Stimulated activated CD8-positive, alpha-beta memory T cell treated with anti-CD3 and anti-CD28 coated beads, Interleukin-12 subunit alpha, Interleukin-12 subunit beta, amount 100 ng/mL, for 1 hour (primary cell): ENCODE measurements at regions not wholly inside any gene's neighbourhood (a gene's known extent, or its start where the extent isn't known, plus 50 kb on each side); places are given as distances from the start of the nearest gene placed in this dataset.

Source experiments
- DNase-seq: peaks from one replicate; pipeline ENCODE4 v3.0.0-alpha.2; 2020; ENCODE audit warnings: low read depth

DNA sequence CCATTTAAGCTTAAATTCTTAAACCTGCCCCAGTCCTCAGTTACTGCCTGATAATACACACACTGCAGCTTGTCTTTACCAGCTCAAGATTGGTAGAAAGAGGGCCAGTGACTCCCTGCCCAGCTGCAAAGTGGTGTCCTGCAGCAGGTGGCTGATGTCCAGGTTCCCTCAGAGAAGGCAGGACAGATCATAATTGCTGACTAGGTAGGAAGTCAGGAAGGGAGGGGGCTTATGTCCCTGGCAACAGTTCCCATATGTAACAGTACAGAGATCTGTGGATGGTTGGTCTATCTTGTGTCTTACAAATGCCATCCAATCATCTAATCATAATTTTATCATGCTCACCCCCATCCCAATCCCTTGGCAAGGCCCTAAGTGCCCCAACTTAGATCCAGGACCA is 492.1 kb upstream of the PPP2R3A start:
- DNase-seq = no peak

DNA sequence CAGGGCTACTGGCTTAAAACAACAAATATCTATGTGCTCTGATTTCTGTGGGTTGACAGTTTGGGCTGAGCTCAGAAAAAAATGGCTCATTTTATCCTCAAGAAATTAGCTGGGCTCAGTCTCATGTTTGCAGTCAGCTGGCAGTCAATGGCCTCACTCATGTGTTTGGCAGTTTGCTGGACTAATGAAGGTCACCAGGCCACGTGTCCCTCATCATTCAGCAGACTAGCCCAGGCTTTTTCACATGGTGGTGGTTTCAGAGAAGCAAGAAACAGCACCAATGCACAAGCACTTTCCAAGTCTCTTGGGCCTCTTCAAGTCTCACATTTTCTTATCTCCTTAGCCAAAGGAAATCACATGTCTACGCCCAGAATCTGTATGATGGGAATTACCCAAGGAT is 478.3 kb upstream of the PPP2R3A start:
- no peak for DNase-seq

DNA sequence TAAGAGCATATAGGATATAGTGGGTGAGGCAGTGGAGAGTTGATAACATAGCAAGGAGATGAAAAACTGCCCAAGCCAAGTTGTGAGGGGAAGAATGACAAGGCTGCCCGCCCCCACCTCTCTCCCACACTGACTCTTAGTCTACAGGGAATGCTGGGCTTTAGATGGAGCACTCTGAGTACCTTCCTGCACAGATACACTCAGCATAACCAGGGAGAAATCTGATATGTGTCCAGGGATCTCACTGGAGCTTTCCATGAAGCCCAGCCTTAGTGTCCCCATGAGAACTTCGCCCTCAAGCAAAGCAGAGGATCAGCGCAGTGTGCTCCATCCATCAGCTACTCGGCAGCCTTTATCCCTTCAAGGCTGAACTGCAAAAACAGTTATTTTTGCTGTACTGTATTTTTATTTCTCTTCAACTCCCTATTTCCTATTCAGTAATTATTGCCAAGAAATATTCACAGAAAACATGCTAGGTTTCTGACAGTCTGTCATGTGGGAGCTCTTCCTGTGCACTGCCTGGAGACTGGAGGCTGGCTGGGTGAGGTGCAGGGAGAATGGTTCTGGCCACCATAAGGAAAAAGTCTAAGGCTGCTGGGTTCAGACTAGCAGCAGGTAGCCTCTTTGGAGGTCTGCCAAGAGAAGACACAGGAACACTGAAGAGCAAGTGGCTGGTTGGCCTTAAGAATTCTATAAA is 475.2 kb upstream of the PPP2R3A start:
- no peak for DNase-seq

DNA sequence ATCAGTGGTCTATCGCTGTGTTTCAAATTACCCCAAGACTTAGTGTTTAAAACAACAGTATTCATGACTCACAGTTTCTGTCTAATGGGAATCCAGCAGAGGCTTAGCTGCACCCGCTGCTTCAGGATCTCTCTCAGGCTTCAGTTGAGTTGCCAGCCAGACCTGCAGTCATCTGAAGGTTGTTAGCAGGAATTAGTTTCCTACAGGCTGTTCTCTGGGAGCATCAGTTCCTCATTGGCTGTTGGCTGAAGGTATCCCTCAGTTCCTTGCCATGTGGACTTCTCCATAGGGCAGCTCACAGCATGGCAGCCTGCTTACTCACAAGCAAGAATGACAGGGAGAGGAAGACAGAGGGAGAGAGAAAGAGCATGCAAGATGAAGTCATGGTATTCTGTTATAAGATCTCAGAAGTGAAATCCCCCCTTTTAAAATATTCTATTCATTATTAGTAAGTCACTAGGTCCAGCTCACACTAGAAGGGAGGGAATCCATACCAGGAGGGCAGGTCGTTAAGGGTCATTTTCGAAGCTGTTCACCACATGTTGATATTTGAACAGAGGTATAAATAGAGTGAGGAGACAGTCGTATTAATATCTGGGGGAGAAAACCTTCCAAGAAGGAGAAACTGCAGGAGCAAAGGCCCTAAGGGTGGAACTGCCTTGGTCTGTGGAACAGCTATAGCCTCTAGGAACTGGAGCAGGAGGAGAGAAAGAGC is 473.9 kb upstream of the PPP2R3A start:
- no peak for DNase-seq

DNA sequence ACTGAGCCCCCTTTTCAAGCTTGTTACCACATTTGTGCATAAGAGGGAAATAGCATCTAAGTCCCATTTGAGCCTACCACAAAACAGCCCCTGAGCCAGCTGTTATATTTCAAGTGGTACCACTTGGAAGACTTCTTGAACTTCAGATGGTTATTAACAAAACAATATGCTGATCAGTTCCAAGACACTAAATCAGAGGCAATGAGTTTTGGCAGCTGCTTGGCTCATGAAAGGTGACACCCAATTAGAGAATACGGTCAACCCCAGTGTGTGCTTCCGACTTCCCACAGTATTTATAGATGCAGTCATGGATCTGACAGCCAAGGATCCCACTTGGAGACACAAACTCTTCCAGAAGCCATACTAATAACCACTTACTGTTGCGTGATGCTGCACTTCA is 469.6 kb upstream of the PPP2R3A start:
- no peak for DNase-seq

DNA sequence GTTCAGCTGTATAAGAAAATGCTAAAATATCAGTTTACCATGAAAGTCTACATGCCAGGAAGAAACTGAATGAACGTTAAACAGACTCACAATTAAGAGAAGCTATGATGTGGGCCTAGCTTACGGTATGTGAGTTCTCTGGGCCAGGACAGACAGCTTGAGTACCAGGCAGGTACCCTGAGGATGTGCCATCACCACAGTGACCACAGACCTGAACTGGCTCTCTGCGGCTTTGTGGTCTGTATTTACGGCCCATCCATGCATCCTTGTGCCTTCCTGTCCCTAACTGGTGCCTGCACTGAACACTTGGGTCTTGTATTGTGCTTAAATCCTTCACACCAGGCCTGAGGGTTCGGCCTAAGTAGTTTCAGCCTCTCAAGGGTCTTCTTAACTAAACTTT is 467.5 kb upstream of the PPP2R3A start:
- DNase-seq = no peak

DNA sequence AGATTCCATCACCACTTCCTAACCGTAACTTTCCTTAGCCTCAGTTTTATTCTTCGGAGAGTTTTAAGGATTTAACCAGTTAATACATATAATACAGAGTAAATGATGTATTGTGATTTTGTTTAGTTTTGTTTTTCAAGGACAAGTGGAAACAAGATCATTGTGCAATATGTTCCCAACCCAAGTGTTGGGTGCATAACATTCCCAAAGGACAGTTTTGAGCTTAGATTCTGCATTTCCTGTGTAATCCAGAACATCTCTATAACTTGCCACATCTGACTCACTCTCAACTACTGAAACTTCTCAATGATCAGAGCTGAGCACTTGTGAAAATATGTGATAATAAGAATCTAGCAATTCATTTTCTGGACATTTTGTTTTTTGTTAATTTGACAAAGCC is 466.1 kb upstream of the PPP2R3A start:
- DNase-seq = no peak

DNA sequence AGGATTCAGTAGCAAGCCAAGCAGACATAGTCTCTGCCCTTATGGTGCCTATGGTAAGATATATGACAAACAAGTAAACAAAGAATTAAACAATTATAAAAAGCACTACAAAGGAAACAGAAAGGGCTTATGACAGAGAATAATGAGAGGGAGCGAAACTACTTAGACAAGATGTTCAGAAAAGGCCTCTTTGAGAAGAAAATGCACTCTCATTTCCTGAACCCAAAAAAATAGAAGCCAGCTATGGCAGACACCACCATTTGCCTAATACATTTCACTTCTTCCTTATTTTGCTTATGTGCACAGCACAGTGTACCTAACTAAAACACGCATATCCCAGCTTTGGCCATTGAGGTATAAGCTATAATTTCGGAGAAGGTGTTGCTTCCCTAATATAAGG is 465.5 kb upstream of the PPP2R3A start:
- DNase-seq = no peak

DNA sequence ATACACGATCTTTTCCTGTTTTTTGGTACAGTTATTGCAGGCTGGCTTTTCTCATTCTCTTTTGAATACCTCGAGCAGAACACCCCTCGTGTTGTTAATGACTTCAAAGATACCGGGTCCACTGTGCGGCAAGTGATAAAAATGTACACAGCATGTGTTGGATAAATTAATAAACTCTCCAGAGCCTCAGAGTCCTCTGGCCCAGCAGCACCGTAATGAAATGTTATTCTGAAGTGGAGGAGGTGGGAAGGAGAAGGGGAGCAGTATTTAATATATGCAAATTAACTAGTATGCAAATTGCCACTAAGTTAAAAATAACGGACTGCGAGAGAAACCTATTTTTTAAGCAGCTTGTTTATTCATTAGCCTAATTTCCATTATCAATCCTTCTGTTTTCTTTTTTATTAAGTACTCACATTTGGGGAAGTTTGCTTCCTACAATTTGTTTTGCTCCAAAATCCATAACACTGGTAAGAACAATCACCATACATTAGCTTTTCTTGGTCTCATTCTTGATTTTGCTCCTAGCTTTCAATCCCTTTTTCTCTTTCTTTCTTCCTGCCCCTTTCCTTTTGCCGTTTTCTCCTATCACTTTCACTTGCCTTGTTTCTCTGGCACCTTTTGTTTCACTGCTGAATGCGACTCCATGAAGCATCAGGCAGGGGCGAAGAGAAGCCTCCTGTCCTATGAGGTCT is 462.3 kb upstream of the PPP2R3A start:
- DNase-seq = no peak

DNA sequence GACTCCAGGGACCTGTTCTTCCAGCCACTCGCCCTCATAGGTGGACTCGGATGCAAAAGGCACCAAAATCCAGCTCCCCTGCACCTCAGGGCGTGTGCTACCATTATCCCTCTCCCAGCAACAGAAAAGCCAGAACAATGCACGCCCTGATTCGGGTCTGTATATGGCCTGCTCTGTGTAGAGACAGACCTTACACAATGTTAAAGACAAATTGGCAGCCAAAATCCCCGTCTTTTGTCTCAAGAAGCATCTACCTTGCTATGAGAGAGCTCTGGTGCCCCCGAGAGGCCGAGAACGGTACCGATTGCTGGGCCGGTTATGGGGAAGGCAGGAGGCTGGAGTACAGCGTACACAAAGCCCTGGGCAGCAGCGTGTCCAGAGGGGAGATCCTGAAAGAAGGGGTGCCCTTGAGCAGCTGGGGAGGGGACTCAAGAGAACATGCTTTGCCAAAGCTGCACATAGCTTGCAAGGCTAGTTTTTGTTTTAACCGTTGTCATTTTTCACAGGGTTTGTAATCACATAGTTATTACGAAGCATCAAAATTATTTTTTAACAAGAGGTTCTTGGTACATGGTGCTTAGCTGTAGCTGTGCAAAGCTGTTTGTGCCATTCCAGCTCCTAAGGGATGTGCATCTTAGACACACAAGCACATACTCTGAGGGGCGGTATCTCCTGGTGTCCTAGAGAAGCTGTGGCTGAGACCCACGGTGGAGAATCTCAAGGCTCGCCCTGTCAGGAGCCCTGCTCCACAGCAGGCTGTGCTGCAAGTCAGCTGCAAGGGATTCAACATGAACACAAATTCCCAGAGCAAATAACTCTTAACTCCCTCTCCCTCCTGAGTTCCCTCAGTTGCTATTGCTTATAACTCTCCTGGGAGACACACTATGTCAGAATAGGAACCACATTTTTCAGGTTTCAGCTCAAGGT is 461.5 kb upstream of the PPP2R3A start:
- DNase-seq = no peak

DNA sequence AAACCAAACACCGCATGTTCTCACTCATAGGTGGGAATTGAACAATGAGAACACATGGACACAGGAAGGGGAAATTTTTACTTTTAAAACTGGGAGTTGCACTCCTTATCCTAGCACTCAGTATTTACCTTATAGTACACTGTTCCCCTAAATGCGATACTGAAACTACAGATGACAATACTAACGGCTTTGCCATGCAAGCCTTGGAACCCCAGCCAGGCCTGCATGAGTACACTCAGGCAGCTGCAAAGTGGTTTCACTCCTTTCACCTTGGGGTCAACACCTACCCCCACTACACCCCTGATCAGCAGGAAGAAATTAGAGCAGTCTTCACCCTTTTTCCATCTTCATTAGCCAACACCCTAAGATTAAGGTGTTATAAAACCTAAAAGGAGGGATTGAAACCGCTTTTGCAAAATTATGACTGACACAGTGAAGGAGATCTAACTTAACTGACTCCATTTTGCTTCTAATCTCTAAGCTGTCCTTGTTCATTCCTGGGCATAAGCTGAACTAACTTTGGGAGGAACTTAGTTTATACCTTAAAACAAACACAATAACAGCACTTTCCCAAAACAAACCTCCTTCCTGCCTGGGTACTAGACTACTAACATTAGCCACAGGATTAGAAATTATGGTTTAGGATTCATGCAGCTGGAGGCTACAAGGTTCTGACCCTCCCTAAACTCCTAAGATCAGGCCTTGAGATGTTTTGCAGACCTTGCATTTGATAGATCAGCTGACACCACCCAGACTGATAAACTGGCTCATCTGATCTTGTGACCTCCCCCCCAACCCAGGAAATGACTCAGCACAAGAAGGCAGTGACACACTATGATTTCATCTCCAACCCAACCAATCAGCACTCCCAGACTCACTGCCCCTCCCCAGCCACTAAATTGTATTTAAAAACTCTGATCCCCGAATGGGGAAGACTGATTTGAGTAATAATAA is 452.1 kb upstream of the PPP2R3A start:
- no peak for DNase-seq

DNA sequence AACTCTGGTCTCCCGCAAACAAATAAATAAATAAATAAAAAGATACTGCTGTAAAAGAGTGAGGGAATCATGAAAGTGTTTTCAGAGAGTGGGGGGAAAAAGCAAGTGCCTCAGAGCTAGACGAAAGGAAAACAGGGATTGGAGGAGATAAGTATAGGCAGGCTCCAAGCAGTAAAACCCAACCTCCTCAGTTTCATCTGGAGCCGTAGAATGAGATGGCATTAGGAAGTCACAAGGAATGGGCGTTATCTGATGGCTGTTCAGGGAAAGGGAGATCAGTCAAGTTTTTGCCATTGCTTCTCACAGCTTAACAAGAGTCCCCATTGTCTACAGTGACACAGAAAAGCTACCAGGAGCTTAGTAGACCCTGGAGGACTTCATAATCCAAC is 451.5 kb upstream of the PPP2R3A start:
- DNase-seq = no peak

DNA sequence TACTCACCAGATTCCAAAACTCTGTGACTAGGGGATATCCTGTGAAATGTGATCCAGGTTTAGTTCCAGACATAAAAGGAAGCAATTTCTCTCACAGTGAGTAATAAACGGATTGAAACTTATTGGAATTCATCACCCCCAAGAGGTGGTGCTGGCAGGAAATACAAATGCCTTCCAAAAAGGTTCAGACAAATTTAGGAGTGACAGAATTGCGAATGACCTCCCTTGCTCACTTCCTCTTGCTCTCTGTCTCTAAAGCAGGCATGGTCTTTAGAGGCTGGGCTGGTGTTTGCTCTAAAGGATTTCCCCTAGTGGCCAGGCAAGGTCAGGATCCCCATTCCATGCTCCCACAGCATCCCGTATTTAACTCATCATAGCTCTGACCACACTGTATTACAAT is 449.4 kb upstream of the PPP2R3A start:
- DNase-seq = no peak

DNA sequence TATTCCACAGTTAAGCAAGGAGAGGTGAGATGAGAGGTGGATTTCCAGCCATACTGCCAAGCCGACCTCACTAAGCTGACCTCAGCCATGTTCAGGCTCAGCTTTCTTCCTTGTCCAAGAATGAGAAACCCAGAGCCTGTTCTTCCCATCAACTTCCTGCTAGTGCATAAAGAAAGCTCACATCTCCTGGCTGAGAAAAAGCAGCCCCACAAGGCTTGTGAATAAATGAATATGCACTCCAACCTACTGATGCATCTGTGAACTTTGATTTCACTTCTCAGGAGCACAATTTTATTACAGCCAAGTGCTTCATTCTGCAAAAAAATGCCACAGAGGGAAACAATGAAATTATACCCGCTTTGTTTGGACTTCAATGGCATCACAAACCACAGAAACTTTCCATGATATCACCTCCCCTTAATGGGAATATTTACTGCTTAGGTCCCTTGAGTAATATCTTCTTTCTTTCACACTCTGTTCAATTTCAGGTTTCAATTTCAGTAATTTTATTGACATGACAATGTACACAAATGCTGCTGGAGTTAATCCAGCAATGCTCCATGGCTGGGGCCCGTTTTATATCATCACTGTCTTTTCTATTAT is 437.0 kb upstream of the PPP2R3A start:
- no peak for DNase-seq

DNA sequence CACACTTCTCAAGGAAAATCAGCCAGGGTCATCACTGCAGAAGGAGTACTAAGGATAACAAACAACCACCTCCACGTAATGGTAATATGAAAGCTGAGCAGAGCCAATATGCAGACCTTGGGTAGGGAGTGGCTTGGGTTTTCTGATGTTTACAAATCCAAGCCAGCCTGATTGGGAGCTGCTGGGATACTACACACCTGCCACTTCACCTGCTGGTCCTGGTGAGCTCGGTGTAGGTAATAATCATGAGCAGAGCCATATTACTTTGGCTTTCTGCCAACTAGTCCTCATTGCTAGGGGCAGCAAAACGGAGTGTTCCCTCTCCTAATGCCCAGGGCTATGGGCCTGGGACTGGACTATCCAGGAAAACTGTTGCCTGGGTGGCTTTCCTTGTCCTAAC is 433.5 kb upstream of the PPP2R3A start:
- DNase-seq = no peak

DNA sequence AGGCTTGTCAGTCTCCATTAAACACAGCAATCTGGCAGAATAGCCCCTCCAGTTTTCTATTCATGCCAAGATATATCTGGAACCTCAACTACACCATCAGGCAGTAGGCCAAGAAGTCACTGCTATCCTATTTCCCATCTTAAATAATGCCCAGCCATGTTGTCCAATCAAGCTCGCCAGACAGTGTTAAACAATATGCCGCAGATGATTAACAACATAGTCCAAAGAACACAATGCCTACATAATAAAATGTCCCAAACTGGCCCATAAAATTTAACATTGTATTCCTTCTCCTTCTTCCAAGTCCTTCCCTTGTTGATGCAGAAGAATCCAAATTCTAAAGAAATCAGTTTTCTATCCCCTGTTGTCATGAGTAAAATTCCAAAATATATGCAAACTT is 427.4 kb upstream of the PPP2R3A start:
- DNase-seq = no peak

DNA sequence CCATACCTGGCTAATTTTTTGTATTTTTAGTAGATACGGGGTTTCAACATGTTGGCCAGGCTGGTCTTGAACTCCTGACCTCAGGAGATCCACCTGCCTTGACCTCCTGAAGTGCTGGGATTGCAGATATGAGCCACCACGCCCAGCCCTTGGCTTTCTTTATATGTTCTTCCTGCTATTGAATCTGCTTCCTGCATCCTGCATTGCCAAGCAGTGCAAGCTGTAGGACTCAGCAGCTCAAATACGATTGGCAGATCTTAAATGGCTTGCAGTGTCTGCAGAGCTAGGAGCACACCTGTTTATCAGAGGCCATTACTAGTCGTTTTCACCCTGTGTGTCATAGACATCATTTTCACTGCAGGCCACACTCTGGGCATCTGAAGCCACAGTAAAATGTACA is 426.2 kb upstream of the PPP2R3A start:
- DNase-seq = no peak

DNA sequence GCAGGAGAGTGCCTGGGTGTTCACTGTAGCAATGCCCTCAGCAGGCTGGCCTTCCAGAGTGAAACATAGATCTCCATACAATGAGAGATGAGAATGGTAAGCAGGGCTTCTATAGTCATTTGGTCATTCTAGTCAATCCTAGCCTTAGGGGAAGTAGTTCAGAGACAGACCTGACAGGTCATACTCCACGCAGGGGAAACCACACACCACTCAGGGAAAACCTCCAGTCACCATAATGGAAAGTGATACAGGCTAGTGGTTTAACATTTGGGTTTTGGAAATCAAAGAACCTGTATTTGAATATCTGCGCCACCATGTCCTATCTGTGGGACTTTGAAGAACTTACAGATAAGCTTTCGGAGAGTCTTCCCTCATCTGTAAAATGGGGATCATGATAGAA is 425.7 kb upstream of the PPP2R3A start:
- DNase-seq = no peak

DNA sequence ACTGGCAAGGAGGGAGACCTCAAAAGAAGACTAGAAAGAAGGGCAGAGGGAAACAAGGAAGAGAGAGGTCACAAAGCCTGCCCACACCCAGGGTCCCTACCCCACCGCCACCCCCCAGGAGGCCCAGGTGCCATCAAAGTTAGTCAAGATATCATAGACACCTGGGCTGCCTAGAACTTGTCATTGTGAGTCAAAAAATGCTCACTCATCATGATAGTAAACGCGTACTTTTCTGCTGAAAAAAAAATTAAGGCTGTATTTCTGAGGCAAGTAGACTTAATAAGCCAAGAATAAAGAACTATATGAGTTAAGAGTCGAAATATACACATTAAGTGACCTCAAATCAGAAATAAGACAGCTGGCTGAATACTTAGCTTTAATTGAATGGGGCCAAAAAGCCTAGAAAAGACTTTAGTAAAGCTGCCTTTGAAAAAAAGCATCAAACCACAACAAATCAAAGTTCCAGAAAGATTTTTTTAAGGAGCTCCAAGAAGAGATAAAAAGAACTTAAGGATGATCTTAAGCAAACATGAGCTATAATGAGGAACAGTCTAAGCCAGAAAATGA is 415.5 kb upstream of the PPP2R3A start:
- DNase-seq = no peak

DNA sequence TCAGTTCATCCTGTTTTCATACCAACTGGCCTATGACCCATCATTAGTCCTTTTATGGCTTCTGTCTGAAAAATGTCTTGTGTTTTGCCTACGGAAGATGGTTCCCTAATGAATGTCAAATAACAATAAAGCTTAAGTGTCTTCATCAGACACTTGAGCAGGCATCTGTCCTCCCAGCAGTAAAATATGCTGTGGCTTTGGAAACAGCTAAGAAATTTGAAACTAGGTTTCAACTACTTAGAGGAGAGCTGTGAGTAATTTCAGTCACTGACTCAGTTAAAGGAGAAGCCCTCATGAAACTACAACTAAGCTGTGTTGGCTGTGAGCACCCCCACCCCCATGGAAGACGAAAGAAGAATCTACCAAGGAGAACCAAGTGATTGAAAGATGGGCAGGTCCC is 409.4 kb upstream of the PPP2R3A start:
- no peak for DNase-seq
